Trophoblast cell (in vitro differentiated cells and primary cell): ENCODE measurements at regions not wholly inside any gene's neighbourhood (a gene's known extent, or its start where the extent isn't known, plus 50 kb on each side); places are given as distances from the start of the nearest gene placed in this dataset.

Experiments
- DNase-seq, 2 donors: peaks; one replicate each; pipeline ENCODE4 v3.0.0-alpha.2; 2016
- H2AFZ ChIP-seq: 2 replicates; pipeline ENCODE4 v1.6.1; 2013; ENCODE audit warnings: low read length, moderate library complexity, mild to moderate bottlenecking; ENCODE audit not compliant: insufficient read depth, poor library complexity
- H2AK5ac ChIP-seq: 2 replicates; pipeline ENCODE4 v1.6.1; 2013; ENCODE audit warnings: mild to moderate bottlenecking, low read length
- H2BK120ac ChIP-seq: 2 replicates; pipeline ENCODE4 v1.6.1; 2013; ENCODE audit warnings: low read length, mild to moderate bottlenecking, moderate library complexity; ENCODE audit not compliant: insufficient read depth, poor library complexity
- H2BK12ac ChIP-seq: 2 replicates; pipeline ENCODE4 v1.6.1; 2013; ENCODE audit warnings: mild to moderate bottlenecking, low read length, moderate library complexity
- H2BK5ac ChIP-seq: 2 replicates; pipeline ENCODE4 v1.6.1; 2013; ENCODE audit warnings: low read length, low read depth, moderate library complexity, mild to moderate bottlenecking; ENCODE audit not compliant: poor library complexity
- H3K14ac ChIP-seq: 2 replicates; pipeline ENCODE4 v1.6.1; 2013; ENCODE audit warnings: mild to moderate bottlenecking, low read length
- H3K18ac ChIP-seq: 2 replicates; pipeline ENCODE4 v1.6.1; 2013; ENCODE audit warnings: mild to moderate bottlenecking, low read length
- H3K23ac ChIP-seq: 2 replicates; pipeline ENCODE4 v1.6.1; 2013; ENCODE audit warnings: low read length
- H3K27ac ChIP-seq: 2 replicates; pipeline ENCODE4 v1.5.1; 2013; ENCODE audit warnings: low read depth, mild to moderate bottlenecking, inconsistent platforms, low read length, moderate library complexity
- H3K27me3 ChIP-seq: 2 replicates; pipeline ENCODE4 v1.6.1; 2013; ENCODE audit warnings: inconsistent platforms, mild to moderate bottlenecking, low read length, moderate library complexity; ENCODE audit not compliant: insufficient read depth
- H3K36me3 ChIP-seq, 2 experiments: 1 replicate in 1 of 2; 2 replicates in 1 of 2; pipeline ENCODE4 v1.6.1; 2013; ENCODE audit warnings: low read length in 2 of 2, mild to moderate bottlenecking in 2 of 2, moderate library complexity in 1 of 2; ENCODE audit not compliant: insufficient read depth in 2 of 2, control insufficient read depth in 1 of 2
- H3K4ac ChIP-seq: 2 replicates; pipeline ENCODE4 v1.6.1; 2013; ENCODE audit warnings: low read depth, mild to moderate bottlenecking, low read length, moderate library complexity
- H3K4me1 ChIP-seq, 2 experiments: 1 replicate in 1 of 2; 2 replicates in 1 of 2; pipeline ENCODE4 v1.6.1; 2013; ENCODE audit warnings: low read length in 2 of 2, mild to moderate bottlenecking in 2 of 2, moderate library complexity in 1 of 2; ENCODE audit not compliant: insufficient read depth in 2 of 2, control insufficient read depth in 1 of 2
- H3K4me2 ChIP-seq: 2 replicates; pipeline ENCODE4 v1.6.1; 2013; ENCODE audit warnings: inconsistent platforms, mild to moderate bottlenecking, low read length, moderate library complexity
- H3K4me3 ChIP-seq: 2 replicates; pipeline ENCODE4 v1.5.1; 2013; ENCODE audit warnings: mild to moderate bottlenecking, low read depth, low read length, inconsistent platforms
- H3K79me1 ChIP-seq: one replicate; pipeline ENCODE4 v1.6.1; 2013; ENCODE audit warnings: low read length
- H3K79me2 ChIP-seq: 2 replicates; pipeline ENCODE4 v1.6.1; 2013; ENCODE audit warnings: low read length, mild to moderate bottlenecking; ENCODE audit not compliant: control insufficient read depth, insufficient read depth, poor library complexity
- H3K9ac ChIP-seq: 2 replicates; pipeline ENCODE4 v1.6.1; 2013; ENCODE audit warnings: mild to moderate bottlenecking, low read length
- H3K9me3 ChIP-seq: 2 replicates; pipeline ENCODE4 v1.6.1; 2013; ENCODE audit warnings: low read depth, mild to moderate bottlenecking, control low read depth, inconsistent platforms, low read length; ENCODE audit not compliant: insufficient read depth
- H4K12ac ChIP-seq: 2 replicates; pipeline ENCODE4 v1.6.1; 2013; ENCODE audit warnings: low read depth, mild to moderate bottlenecking, low read length, moderate library complexity
- H4K8ac ChIP-seq: 2 replicates; pipeline ENCODE4 v1.6.1; 2013; ENCODE audit warnings: low read depth, mild to moderate bottlenecking, low read length, moderate library complexity
- H4K91ac ChIP-seq: one replicate; pipeline ENCODE4 v1.6.1; 2013; ENCODE audit warnings: low read depth, mild to moderate bottlenecking, low read length, moderate library complexity
- WGBS: extraction: QIAGEN DNeasy Blood & Tissue Kit; methylation state at CpG from one replicate; pipeline ENCODE4 v1.1.7; 2013; ENCODE audit warnings: missing lambda C conversion rate; ENCODE audit not compliant: insufficient read length, insufficient coverage; ENCODE audit errors: extremely low coverage; 5-methylcytosine and 5-hydroxymethylcytosine counted together

- H2AK5ac ChIP-seq, result no peak overlapping the region
- no peak overlapping the region for H2BK5ac ChIP-seq
- H3K18ac ChIP-seq, result no peak overlapping the region
- WGBS, result no CpG with 5 or more reads among the region's 20 CpGs
- no peak overlapping the region for H2BK12ac ChIP-seq
- no peaks in the 10 kb centered on the region for H3K79me1 ChIP-seq
- no peak overlapping the region for H2AFZ ChIP-seq
- H3K27ac ChIP-seq, result no peak overlapping the region
- no peaks in the 10 kb centered on the region for H3K27me3 ChIP-seq
- no peaks in the 10 kb centered on the region for H3K36me3 ChIP-seq
- no peak for DNase-seq
- H3K9me3 ChIP-seq, result peaks cover 2% of the 10 kb centered on the region
- H3K9ac ChIP-seq, result no peak overlapping the region
- H2BK120ac ChIP-seq, result no peak overlapping the region
- no peak overlapping the region for H4K91ac ChIP-seq
- H3K4ac ChIP-seq, result no peak overlapping the region
- no peak overlapping the region for H3K14ac ChIP-seq
- H3K79me2 ChIP-seq, result no peaks in the 10 kb centered on the region
- no peak overlapping the region for H3K23ac ChIP-seq
- H4K12ac ChIP-seq, result no peak overlapping the region
- H3K4me3 ChIP-seq, result no peak overlapping the region
- no peak overlapping the region for H4K8ac ChIP-seq
- no peaks in the 10 kb centered on the region for H3K4me1 ChIP-seq
- H3K4me2 ChIP-seq, result no peak overlapping the region
These were observed 149.6 kb downstream of the TEX29 start for GRCh38 chr13:111469916-111470506.

GRCh38 chr13:111470933-111471332 is 150.5 kb downstream of the TEX29 start:
- no peak for DNase-seq
- Histone ChIP-seq H4K8ac (no peak overlapping the region), H3K4me1 (no peaks in the 10 kb centered on the region), H3K14ac (no peak overlapping the region), H2AK5ac (no peak overlapping the region), H3K79me2 (no peaks in the 10 kb centered on the region), H2BK120ac (no peak overlapping the region), H4K12ac (no peak overlapping the region), H2BK5ac (no peak overlapping the region), H3K36me3 (no peaks in the 10 kb centered on the region), H2AFZ (no peak overlapping the region), H3K18ac (no peak overlapping the region), H3K4me3 (no peak overlapping the region), H3K4me2 (no peak overlapping the region), H4K91ac (no peak overlapping the region), H3K79me1 (no peaks in the 10 kb centered on the region), H3K9ac (no peak overlapping the region), H2BK12ac (no peak overlapping the region), H3K4ac (no peak overlapping the region), H3K9me3 (peaks cover 2% of the 10 kb centered on the region), H3K27ac (no peak overlapping the region), H3K23ac (no peak overlapping the region), H3K27me3 (no peaks in the 10 kb centered on the region)
- WGBS, result no CpG with 5 or more reads among the region's 9 CpGs

- H2BK120ac ChIP-seq, result no peak overlapping the region
- no peak overlapping the region for H3K23ac ChIP-seq
- DNase-seq, result no peak
- no peak overlapping the region for H3K9ac ChIP-seq
- H4K12ac ChIP-seq, result no peak overlapping the region
- no peak overlapping the region for H3K4me2 ChIP-seq
- no peaks in the 10 kb centered on the region for H3K36me3 ChIP-seq
- H3K4me3 ChIP-seq, result no peak overlapping the region
- no peak overlapping the region for H3K14ac ChIP-seq
- no peak overlapping the region for H3K18ac ChIP-seq
- no peak overlapping the region for H2AK5ac ChIP-seq
- H2BK12ac ChIP-seq, result no peak overlapping the region
- no peak overlapping the region for H2AFZ ChIP-seq
- no peaks in the 10 kb centered on the region for H3K27me3 ChIP-seq
- H2BK5ac ChIP-seq, result no peak overlapping the region
- no peaks in the 10 kb centered on the region for H3K79me2 ChIP-seq
- H3K4ac ChIP-seq, result no peak overlapping the region
- no peak overlapping the region for H4K91ac ChIP-seq
- H4K8ac ChIP-seq, result no peak overlapping the region
- H3K9me3 ChIP-seq, result peaks cover 2% of the 10 kb centered on the region
- H3K4me1 ChIP-seq, result no peaks in the 10 kb centered on the region
- no peaks in the 10 kb centered on the region for H3K79me1 ChIP-seq
- no CpG with 5 or more reads among the region's 10 CpGs for WGBS
- no peak overlapping the region for H3K27ac ChIP-seq
These were observed 151.6 kb downstream of the TEX29 start for GRCh38 chr13:111472083-111472482.

- no peak for DNase-seq
These were observed 152.4 kb downstream of the TEX29 start for GRCh38 chr13:111472559-111473460.

More at GRCh38 chr13:111472559-111473460, 152.4 kb downstream of the TEX29 start:
- Histone ChIP-seq H3K4me2 (no peak overlapping the region), H4K12ac (no peak overlapping the region), H3K4me1 (no peaks in the 10 kb centered on the region), H2BK12ac (no peak overlapping the region), H2AFZ (no peak overlapping the region), H3K18ac (no peak overlapping the region), H3K9ac (no peak overlapping the region), H3K4me3 (no peak overlapping the region), H3K9me3 (peaks cover 2% of the 10 kb centered on the region), H2AK5ac (no peak overlapping the region), H3K4ac (no peak overlapping the region), H3K79me1 (no peaks in the 10 kb centered on the region), H4K8ac (no peak overlapping the region), H3K23ac (no peak overlapping the region), H4K91ac (no peak overlapping the region), H2BK5ac (no peak overlapping the region), H3K36me3 (no peaks in the 10 kb centered on the region), H3K14ac (no peak overlapping the region), H3K27ac (no peak overlapping the region), H3K79me2 (no peaks in the 10 kb centered on the region), H2BK120ac (no peak overlapping the region), H3K27me3 (no peaks in the 10 kb centered on the region)
- whole genome bisulfite sequencing, result no CpG with 5 or more reads among the region's 19 CpGs
